ENCODE measurements at regions not wholly inside any gene's neighbourhood (a gene's known extent, or its start where the extent isn't known, plus 50 kb on each side); places are given as distances from the start of the nearest gene placed in this dataset.

GRCh38 chr9:96048104-96048955 lies 172.8 kb downstream of the ERCC6L2 start:
- TF ChIP-seq CTCF (conservative IDR thresholded peaks at IDR 0.05; ENCODE audit: low read length) (no peak), EZH2phosphoT487 (IDR thresholded peaks at IDR 0.05; ENCODE audit: borderline replicate concordance) (no peak)

All from Loucy (cell line).